IPS-NIHi11 (cell line): ENCODE measurements at regions not wholly inside any gene's neighbourhood (a gene's known extent, or its start where the extent isn't known, plus 50 kb on each side); places are given as distances from the start of the nearest gene placed in this dataset.
A peak's percentile ranks its signal among the peaks of the same experiment; 100 is the strongest.

Experiments
- DNase-seq: peaks from one replicate; pipeline ENCODE4 v3.0.0; 2012; ENCODE audit warnings: mixed read lengths, low spot score

DNA sequence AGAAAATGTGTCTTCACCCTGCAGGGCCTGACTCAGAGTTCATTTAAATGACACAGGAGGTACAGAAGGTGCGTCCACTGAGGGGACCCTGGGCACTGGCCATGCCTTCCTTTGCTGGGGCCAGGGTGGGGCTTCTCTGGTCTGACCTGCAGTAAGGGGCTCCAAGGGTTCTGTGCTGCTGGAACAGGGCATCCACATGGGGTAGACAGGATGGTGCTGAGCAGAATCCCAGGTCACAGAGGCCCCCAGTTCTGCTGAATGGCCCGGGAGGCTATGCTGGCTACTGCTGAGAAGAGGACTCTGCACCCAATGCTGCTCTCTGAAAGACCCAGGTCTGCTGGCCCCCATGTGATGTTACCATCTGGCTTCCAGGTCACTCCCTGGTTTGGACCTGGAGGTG lies 150.4 kb upstream of the GGTLC1 start:
- no peak for DNase-seq

DNA sequence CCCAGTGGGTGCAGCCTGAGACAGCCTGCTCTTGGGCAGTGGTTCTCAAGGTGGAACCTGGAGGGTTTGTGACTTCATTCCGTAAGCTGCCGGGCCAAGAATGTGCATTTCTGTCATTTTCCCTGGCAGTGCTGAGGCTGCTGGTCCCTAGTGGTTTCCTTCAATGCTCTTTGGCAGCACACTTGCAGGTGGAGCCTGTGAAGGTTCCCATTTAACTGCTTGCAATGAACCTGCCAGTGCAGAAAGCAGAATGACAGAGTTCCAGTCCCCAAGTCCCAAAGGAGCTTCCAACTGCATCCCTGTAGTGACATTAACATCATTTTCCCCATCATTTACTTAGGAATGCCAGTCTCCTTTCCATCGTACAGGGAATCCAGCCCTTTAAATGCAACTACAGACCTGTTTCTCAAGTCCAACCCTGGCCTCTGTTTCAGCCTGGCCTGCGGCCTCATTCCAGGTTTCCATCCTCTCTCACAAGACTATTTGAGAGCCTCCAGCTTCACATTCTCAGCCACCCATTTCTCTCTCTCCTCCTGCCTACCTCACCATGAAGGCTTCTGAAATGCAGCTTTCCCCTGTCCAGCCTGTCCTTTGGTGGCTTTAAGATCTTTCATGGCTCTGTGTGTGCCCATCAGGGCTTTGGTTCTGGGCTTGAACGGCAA lies 149.7 kb upstream of the GGTLC1 start:
- no peak for DNase-seq

DNA sequence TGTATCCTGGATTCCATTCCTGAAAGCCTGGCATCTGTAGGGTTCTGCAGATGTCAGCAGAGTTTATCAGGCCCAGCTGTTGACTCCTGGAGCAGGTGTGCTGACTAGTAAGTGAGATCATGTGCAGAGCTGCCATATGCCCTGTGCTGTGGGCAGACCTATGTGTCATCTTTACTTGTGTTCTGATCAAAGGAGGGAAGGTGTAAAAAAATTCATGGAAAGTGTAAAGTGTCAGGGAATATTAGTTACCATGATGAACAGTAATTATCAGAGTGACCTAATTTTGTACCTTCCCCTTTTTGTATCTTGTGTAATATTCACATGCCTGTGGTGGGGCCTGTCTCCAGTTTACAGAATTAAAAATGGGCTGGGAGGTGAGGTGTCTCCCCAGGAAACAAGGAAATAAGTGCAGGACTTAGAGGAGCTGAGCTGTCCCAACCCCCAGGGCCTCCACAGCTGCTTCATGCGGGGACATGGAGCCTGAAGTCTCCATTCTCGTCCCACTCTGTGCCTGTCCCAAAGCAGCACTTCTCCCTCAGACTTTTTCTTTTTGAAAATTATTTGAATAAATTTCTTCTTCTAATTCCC lies 148.2 kb upstream of the GGTLC1 start:
- DNase-seq, result no peak

DNA sequence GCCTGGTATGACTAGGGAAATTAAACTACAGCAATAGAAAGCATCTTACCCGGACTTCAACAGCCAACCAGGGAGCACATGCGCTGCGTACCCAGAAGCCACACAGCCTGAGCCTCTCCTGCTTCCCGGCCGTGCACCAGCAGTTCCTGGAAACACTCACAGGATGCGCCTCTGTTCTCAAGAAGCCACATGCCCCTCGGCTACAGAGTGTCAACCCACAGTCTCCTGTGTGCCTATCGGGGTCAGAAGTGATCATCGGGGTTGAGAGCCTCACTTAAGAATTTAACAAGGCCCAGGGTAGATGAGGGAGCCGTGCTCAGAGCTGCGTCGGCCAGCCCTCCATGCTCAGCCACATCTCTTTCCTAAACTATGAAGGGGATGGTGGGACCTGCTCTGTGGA lies 147.2 kb upstream of the GGTLC1 start:
- DNase-seq, result no peak

DNA sequence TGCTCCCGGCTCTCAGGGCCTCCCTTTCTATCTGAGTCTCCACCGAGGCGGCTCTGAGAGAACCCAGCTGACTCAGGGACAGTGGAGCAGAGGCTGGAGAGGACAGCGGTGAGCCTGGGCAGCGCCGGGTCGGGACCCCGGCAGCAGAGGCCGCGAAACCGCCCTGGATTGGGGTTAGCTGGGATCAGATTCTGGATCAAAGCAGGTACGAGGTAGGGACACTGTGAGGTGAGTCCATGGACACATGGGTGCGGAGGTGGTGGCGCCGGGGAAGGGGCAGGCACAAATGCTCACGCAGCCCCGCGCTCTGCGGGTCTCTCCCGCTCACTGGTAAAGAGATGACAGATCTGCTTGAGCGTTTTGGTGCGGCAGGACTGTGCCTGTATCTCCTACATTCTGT lies 146.4 kb upstream of the GGTLC1 start:
- no peak for DNase-seq

DNA sequence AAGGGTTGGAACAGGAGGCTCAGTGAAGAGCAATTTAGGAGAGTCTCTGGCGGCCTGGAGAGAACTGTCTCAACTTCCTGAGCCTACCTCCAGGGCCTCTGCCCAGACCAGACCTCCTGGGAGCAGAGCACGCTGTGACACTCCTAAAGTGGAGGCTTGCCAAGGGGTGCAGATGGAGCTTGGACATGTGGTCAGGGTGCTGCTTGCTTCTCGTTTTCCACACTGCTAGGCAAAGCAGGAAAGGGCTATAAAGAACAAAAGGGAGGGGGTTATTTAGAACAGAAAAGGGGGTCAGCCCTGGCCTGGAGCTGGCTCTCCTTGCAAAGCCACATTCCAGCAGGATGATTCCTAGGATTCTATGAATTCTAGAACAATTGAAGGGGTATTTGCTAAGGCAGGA lies 145.7 kb upstream of the GGTLC1 start:
- DNase-seq, result peak; percentile 27

DNA sequence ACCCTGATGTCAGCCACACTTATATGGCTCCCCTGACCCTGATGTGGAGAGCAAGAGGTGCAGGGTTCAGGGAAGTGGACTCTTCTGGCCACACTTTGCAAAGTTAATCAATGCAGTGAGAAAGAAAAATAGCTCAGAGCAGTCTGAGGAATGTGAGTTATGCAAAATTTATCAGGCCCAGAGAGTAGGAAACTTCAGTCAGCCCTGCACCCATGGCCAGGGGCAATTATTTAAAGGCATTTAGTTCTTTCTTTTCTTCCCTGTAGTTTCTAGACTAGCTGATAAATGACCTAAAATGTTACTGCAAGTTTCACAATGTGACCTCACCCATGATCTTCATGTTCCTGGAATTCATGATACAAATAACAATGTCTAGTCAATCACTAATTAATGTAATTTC lies 143.7 kb upstream of the GGTLC1 start:
- DNase-seq, result no peak

DNA sequence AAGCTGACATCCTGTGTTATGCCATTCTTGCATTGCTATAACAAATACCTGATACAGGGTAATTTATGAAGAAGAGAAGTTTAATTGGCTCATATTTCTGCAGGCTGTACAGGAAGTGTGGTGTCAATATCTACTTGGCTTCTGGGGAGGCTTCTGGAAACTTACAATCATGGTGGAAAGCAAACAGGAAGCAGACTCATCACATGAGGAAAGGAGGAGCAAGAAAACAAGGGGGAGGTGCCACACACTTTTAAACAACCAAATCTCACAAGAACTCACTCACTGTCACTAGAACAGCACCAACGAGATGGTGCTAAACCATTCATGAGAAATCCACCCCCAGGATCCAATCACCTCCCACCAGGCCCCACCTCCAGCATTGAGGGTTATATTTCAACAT lies 143.1 kb upstream of the GGTLC1 start:
- no peak for DNase-seq

DNA sequence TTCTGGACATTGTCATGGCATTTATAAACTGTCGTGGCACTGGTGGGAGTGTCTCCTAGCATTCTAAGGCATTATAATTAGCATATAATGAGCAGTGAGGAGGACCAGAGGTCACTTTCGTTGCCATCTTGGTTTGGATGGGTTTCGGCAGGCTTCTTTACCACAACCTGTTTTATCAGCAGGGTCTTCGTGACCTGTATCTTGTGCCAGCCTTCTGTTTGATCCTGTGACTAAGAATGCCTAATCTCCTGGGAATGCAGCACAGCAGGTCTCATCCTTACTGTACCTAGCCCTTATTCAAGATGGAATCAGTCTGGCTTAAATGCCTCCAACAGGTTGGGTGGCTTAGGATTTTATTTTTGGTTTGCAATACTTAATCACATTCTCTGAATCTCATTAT lies 142.7 kb upstream of the GGTLC1 start:
- no peak for DNase-seq

DNA sequence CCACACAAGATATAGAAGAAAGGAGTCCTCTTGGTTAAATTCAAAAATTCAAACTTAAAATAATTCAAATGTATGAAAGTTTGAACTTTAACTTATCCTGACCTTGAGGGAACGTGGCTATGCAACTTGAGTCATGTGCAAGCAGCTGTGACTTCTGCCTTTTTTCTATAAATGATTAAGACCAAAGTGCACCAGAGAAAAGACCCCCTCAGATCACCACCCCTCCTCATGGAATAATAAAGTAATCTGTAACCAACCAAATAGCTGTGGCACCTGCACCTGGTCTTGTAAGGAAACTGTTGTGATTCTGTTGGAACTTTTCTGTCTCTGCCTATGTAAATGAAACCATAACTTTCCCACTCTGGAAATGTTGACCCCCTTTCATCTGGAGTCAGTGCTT lies 141.1 kb upstream of the GGTLC1 start:
- no peak for DNase-seq

DNA sequence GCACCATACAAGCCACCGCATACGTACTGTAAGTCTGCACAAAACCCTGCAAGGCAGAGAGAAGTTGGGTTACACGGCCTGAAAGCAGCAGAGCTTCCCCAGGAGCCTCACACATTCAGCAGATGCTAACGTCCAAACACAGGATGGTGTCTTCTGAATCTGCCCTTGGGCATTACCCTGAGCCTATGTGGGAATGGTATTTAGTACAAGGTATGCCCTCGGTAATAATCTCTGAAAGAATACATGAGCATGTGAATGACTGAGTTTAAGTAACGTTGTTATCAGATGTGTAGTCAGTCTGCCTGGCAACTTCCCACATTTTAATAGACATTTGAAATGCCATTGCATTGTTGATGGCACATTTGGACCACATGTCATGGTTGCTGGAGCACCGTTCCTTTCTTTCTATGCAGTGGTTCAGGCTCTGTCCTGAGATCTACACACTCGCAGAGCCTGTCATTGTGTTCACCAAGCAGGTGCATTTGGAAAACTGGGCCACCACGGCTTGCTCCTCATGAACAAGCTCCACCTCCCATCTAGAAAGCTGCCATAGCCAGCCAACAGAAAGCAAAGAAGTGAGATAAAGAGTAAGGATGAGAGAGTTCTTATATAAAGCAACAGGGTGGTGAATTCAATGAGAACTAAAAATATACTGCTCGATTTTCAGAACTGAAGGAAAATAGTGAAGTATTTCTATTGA lies 136.5 kb upstream of the GGTLC1 start:
- no peak for DNase-seq

DNA sequence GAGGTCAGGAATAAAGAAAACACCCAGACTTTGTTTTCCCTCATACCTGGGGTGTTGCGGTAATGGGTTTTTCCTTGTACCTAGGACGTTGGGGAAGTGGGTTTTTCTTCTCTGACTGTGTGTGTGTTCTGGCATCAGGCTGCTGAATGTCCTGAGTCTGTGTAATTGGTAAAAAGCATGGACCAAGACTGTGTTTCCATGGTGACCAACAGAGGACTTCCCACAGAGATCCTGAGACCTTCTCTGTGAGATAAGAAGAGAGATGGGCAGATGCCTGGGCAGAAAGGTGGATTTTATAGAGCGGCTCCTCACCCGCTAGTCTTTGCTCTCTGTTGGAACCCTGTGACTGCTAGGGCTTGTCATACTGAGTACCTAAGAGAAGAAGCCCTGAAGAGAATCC lies 135.4 kb upstream of the GGTLC1 start:
- DNase-seq, result no peak

DNA sequence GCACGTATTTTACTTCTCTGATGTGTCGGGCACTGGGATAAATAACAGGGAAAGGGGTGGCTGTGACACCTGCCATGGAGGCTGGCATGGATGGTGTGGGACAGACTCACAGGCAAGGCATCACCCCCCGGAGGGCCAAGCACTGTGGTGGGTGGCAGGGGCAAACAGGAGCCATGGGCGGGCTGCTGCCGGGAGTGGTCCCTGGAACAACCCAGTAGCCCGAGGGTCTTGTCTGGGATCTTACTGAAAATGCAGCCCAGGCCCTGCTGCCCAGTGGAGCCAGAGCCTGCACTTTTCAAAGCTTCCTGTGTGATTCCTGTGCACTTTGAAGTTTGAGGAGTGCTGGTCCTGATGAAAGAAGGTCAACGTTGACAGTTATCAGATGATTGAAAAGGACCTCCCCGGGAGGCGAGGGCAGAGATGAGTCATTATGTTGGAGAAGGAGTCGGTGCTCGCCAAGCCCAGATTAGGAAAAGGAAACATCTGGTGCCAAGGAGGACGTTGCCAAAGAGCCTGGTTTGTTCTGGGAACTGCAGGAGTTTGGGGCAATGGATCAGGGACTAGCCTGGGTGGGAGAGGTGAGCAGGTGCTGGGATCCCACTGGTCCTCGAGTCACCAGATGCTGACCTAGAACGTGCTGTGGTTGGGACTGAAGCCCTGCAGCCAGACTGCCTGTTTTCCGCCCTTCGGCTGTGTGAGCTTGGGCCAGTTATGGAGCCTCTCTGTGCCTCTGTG lies 130.0 kb upstream of the GGTLC1 start:
- DNase-seq, result no peak

DNA sequence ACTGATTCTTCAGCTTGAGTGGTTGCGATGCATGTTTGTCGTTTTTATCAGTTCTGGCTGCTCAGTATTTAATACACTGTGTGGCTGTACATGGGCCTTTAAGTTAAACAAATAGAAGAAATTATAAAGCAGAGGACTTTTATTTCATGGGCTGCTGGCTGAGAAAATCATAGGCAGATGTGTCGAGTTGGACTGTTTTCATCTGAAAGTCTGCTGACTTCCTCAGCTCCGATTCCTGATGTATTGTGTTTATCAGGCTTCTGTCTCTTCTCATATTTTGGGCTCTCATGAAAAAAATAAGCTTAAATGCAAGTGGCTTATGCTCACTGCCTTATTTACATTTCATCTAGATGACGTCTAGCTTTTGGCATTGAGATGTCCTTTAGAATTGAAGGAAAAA lies 129.5 kb upstream of the GGTLC1 start:
- DNase-seq, result no peak

DNA sequence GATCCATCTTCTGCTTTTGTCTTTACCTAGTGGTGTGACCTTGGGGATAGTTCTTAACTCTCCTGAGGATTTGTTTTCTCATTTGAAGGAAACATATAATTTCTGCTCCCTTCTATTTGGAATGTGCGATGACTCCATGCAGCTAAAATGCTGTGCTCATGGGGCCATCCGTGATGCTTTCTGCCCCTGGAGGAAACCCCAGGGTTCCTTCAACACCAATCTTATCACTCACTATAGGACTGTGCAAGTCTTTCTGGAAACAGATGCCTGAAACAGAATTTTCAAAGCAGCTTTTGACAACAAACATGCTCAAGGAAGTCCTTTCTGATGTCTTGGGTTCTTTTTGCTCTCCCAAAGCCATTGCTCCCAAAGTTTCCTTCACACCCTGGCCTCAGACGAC lies 128.8 kb upstream of the GGTLC1 start:
- DNase-seq, result no peak

DNA sequence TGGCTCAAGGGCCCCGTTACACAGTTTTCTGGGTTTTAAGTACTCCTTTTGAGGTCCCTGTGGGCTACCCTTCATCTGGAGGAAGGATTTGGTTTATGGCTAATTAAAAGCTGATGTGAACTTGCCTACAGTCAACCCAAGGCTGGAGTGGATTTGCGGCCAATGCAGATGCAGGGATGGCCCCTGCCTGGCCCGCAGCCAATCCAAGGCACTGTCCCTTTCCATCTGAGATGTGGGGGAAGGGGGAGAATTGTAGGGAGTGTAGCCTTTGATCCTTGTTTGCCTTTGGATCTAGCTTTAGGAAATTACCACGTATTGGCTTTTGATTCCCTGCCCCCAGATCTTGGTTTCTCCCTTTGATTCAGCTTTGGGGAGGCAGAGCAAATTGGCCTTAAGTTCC lies 128.0 kb upstream of the GGTLC1 start:
- no peak for DNase-seq

DNA sequence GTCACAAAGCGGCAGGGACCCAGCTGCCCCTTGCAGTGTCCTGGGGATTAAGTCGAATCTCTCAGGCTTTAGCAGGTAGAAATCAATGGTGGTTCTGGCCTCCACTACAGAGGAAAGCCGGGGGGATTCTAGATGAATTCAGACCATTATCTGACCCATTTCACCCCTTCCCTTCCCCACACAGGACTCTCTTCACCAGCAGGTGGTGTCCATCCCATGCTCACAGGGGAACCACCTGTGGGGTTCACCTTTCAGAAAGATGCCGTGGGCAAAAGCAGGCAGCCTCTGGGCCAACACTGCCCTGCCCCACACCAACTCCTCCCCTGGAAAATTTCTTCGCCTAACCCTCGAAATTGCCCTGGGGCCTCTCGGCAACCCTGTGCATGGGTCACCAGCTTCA lies 123.8 kb upstream of the GGTLC1 start:
- no peak for DNase-seq

DNA sequence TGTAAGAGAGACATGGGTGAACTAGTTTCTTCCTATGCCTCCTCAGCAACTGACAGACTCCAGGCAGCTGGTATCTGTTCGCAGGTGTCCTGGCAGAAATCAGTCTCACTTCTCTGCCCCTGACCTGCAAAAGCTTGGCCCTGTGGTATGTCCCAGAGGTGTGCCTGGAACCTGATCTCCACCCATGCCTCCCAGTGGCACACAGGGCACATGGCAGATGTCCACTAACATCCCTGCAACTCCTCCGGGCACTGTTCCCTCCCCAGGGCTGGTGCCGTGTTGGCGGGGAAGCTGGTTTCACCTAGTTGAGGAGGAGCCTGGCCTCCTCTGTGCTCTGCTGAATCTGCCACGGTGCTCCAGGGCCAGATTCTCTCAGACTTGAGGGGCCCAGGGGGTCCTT lies 123.3 kb upstream of the GGTLC1 start:
- DNase-seq, result no peak

DNA sequence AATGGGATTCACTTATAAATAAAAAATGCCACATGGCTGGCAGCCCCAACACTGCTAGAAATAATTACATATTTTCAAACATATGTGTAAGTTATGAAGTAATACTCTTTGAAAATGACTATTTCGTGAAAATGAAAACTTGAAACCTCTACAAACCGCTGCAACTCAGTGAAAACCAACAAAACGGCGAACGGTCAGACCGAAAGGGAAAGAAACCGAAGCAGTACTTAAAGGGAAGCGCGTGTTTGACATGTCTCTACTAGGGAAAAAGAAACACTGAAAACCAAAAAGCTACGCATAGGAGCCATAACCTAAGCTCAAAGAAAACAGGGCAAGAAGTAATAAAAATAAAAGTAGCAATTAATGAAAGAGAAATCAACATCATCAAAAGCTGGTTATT lies 121.0 kb upstream of the GGTLC1 start:
- no peak for DNase-seq

DNA sequence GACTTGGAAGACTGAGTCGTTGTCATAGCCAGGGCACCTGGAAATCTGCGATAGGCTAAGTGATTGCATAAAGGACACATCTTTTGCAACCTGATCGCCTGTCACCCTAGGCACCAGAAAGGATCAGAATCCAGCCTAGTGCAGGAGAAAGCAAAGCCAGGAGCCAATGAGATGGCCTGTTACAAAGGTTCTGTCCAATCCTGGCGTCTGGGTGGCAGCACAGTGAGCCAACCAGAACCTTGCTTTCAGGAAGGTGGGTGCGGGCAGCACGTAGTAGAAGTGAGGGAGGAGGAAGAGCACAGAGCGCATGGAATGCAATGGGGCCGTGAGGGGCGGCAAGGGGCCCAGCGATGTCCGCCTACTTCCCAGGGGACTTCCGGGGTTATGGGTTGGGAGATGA lies 120.4 kb upstream of the GGTLC1 start:
- no peak for DNase-seq

DNA sequence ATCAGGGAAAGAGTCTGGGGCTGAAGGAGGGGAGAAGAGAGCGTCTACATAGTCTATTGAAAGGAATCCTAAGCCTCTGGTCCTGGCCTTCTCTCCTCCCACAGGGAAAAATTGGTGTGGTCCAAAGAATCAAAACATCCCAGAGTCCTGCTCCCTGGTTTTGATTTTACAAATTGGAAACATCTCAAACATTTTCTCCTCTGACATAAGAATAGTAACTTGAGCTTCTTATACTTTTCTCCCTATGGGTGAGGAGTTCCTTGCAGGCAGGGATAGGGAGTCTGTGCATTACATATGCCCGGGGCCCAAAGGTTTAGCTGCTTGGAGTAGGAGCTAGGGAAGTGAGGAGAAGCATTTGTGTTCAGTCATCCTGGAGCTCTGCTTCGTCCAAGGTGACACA lies 120.0 kb upstream of the GGTLC1 start:
- DNase-seq, result no peak

DNA sequence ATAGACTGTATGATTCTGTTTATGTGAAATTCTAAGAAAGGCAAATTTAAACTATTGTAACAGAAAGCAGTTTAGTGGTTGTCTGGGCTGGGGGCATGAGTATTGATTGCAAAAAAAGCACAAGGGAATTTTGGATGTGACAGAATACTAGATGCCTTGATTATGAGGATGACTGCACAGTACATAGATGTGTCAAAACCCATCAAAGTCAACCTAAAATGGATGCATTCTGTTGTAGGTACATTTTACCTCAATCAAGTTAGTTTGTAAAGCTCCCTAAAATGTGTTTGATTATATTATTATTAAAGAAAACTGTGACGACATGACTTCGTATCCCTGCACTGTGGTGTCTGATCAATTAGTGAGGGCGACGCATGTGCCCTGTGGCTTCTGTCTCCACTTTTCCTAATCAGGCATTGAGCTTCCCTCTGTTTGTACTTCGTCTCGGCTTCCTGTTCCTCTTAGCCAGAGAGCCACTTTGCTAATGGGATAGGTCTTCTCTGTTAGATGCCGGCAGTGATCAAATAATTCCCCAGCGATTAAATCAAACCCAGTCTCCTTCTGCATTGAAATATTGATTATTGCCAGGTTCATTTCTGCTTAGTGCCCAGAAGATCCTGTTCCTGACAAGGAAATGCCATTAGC lies 118.3 kb upstream of the GGTLC1 start:
- no peak for DNase-seq
